Cardiac muscle cell (in vitro differentiated cells and primary cell): ENCODE measurements at regions not wholly inside any gene's neighbourhood (a gene's known extent, or its start where the extent isn't known, plus 50 kb on each side); places are given as distances from the start of the nearest gene placed in this dataset.
"Not testable (repeated sequence)": the region's sequence is repeated elsewhere in the genome, so short reads cannot be mapped to it uniquely, and the experiment has no call there.

ENCODE experiments used
- DNase-seq, 2 donors: peaks; one replicate each; pipeline versions ENCODE4 v3.0.0 to v3.0.0-alpha.2; 2010 to 2017; ENCODE audit warnings: low read depth in 1 of 2, low spot score in 1 of 2
- H3K27ac ChIP-seq: fragments of 200-600 bp; sonication (generic); 2 replicates; pipeline ENCODE4 v1.5.1; 2016
- H3K27me3 ChIP-seq: fragments of 200-600 bp; sonication (generic); 2 replicates; pipeline ENCODE4 v1.6.0; 2016; ENCODE audit warnings: control low read depth
- H3K36me3 ChIP-seq: fragments of 200-600 bp; sonication (generic); 2 replicates; pipeline ENCODE4 v1.5.1; 2016; ENCODE audit warnings: control low read depth
- H3K4me1 ChIP-seq: fragments of 200-600 bp; sonication (generic); 2 replicates; pipeline ENCODE4 v1.8.1; 2017; ENCODE audit warnings: low read depth, mild to moderate bottlenecking, mixed run types
- H3K4me3 ChIP-seq: fragments of 200-600 bp; sonication (generic); 2 replicates; pipeline ENCODE4 v1.5.1; 2016; ENCODE audit warnings: mild to moderate bottlenecking
- H3K9me3 ChIP-seq: fragments of 200-600 bp; sonication (generic); 2 replicates; pipeline ENCODE4 v1.5.1; 2017; ENCODE audit warnings: low read depth, mild to moderate bottlenecking, control low read depth
- TF ChIP-seq, protein P1 (sequence below): IDR thresholded peaks from 2 replicates; pipeline ENCODE4 v1.5.1; 2012; ENCODE audit warnings: low read depth, mild to moderate bottlenecking, low read length

GRCh38 chr1:157302724-157303123 is 164.5 kb upstream of the ETV3 start:
- TF ChIP-seq, protein P1, sequence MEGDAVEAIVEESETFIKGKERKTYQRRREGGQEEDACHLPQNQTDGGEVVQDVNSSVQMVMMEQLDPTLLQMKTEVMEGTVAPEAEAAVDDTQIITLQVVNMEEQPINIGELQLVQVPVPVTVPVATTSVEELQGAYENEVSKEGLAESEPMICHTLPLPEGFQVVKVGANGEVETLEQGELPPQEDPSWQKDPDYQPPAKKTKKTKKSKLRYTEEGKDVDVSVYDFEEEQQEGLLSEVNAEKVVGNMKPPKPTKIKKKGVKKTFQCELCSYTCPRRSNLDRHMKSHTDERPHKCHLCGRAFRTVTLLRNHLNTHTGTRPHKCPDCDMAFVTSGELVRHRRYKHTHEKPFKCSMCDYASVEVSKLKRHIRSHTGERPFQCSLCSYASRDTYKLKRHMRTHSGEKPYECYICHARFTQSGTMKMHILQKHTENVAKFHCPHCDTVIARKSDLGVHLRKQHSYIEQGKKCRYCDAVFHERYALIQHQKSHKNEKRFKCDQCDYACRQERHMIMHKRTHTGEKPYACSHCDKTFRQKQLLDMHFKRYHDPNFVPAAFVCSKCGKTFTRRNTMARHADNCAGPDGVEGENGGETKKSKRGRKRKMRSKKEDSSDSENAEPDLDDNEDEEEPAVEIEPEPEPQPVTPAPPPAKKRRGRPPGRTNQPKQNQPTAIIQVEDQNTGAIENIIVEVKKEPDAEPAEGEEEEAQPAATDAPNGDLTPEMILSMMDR = no peak
- H3K36me3 ChIP-seq = no peaks in the 10 kb centered on the region
- no peak for DNase-seq
- H3K27ac ChIP-seq = no peak overlapping the region
- H3K27me3 ChIP-seq = no peaks in the 10 kb centered on the region
- H3K4me3 ChIP-seq = no peak overlapping the region
- H3K9me3 ChIP-seq = no peaks in the 10 kb centered on the region
- no peaks in the 10 kb centered on the region for H3K4me1 ChIP-seq

DNA sequence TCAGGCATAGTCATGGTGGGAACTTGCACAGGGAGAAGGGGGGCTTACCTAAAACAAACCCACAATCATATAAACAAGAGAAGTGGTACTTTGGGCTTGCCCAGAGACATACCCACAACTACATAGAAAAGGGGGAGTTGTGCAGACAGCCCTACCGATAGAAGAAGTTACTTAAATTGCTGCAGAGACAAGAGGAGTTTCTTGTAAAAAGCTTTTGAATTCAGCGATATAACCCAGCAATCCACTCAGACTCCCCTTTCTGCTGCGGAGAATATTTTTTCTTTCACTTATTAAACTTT is 164.0 kb upstream of the ETV3 start:
- no peak overlapping the region for H3K4me3 ChIP-seq
- DNase-seq = no peak
- H3K27me3 ChIP-seq = no peaks in the 10 kb centered on the region

GRCh38 chr1:157301477-157302198 is 163.4 kb upstream of the ETV3 start:
- no peak overlapping the region for H3K4me3 ChIP-seq
- H3K9me3 ChIP-seq = no peaks in the 10 kb centered on the region
- DNase-seq = no peak
- TF ChIP-seq, protein P1 = no peak
- H3K36me3 ChIP-seq = no peaks in the 10 kb centered on the region
- H3K4me1 ChIP-seq = no peaks in the 10 kb centered on the region
- no peaks in the 10 kb centered on the region for H3K27me3 ChIP-seq
- H3K27ac ChIP-seq = no peak overlapping the region

More for the DNA sequence above, 164.0 kb upstream of the ETV3 start:
- Histone ChIP-seq H3K36me3 (no peaks in the 10 kb centered on the region), H3K9me3 (no peaks in the 10 kb centered on the region), H3K4me1 (no peaks in the 10 kb centered on the region), H3K27ac (no peak overlapping the region)
- TF ChIP-seq, protein P1 = no peak

DNA sequence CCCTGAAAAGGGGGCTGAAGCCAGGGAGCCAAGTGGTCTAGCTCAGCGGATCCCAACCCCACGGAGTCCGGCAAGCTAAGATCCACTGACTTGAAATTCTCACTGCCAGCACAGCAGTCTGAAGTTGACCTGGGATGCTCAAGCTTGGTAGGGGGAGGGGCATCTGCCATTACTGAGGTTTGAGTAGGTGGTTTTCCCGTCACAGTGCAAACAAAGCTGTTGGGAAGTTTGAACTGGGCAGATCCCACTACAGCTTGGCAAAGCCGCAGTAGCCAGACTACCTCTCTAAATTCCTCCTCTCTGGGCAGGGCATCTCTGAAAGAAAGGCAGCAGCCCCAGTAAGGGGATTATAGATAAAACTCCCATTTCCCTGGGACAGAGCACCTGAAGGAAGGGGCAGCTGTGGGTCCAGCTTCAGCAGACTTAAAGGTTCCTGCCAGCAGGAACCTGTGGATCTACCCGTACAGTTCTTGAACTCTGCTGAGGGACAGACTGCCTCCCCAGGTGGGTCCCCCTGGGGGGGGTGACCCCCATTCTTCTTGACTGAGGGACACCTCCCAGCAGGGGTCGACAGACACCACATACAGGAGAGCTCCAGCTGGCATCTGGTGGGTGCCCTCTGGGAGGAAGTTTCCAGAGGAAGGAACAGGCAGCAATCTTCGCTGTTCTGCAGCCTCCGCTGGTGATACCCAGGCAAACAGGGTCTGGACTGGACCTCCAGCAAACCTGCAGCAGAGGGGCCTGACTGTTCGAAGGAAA is 156.4 kb upstream of the ETV3 start:
- H3K27ac ChIP-seq, H3K36me3 ChIP-seq, DNase-seq, H3K4me1 ChIP-seq, H3K4me3 ChIP-seq, H3K9me3 ChIP-seq, H3K27me3 ChIP-seq: not testable (repeated sequence)

- no peak overlapping the region for H3K27ac ChIP-seq
- TF ChIP-seq, protein P1 = no peak
- no peaks in the 10 kb centered on the region for H3K9me3 ChIP-seq
- H3K4me1 ChIP-seq = no peaks in the 10 kb centered on the region
- H3K27me3 ChIP-seq = no peaks in the 10 kb centered on the region
- H3K36me3 ChIP-seq = no peaks in the 10 kb centered on the region
- no peak overlapping the region for H3K4me3 ChIP-seq
- no peak for DNase-seq
Observed at GRCh38 chr1:157292809-157293564, 154.8 kb upstream of the ETV3 start.

GRCh38 chr1:157292302-157292701 is 154.1 kb upstream of the ETV3 start:
- Histone ChIP-seq H3K9me3 (no peaks in the 10 kb centered on the region), H3K4me1 (no peaks in the 10 kb centered on the region), H3K4me3 (no peak overlapping the region), H3K27me3 (no peaks in the 10 kb centered on the region), H3K27ac (no peak overlapping the region), H3K36me3 (no peaks in the 10 kb centered on the region)
- DNase-seq = no peak
- TF ChIP-seq, protein P1 = no peak
